Erythroblast (primary cell): ENCODE measurements at regions not wholly inside any gene's neighbourhood (a gene's known extent, or its start where the extent isn't known, plus 50 kb on each side); places are given as distances from the start of the nearest gene placed in this dataset.

ENCODE experiments used
- GATA1 ChIP-seq: IDR thresholded peaks from 2 replicates; pipeline ENCODE4 v1.6.1; 2011; ENCODE audit warnings: low read depth, mild to moderate bottlenecking, control low read depth, low read length, moderate library complexity
- POLR2A ChIP-seq: IDR thresholded peaks from 2 replicates; pipeline ENCODE4 v1.6.1; 2011; ENCODE audit warnings: mild to moderate bottlenecking, low read length

- TF ChIP-seq POLR2A, result no peak
- no peak for TF ChIP-seq GATA1
Measured at GRCh38 chr6:139800837-139801236, 426.4 kb upstream of the CITED2 start.
